Vagina (tissue), 2 donors: ENCODE measurements at regions not wholly inside any gene's neighbourhood (a gene's known extent, or its start where the extent isn't known, plus 50 kb on each side); places are given as distances from the start of the nearest gene placed in this dataset.

ENCODE experiments used
- POLR2A ChIP-seq, 2 donors: fragments of 450-650 bp; IDR thresholded peaks; one replicate each; pipeline ENCODE4 v1.6.1; 2017; ENCODE audit warnings: antibody characterized with exemption in 2 of 2, mild to moderate bottlenecking in 2 of 2, moderate library complexity in 2 of 2
- TF ChIP-seq, protein P1 (sequence below), 3 experiments: fragments of 450-650 bp in 2 of 3; fragments of 200-600 bp in 1 of 3; sonication (generic) in 1 of 3; IDR thresholded peaks; one replicate each; pipeline ENCODE4 v1.5.1; 2017 to 2019; ENCODE audit warnings: antibody characterized with exemption in 3 of 3, mild to moderate bottlenecking in 2 of 3, moderate library complexity in 2 of 3

DNA sequence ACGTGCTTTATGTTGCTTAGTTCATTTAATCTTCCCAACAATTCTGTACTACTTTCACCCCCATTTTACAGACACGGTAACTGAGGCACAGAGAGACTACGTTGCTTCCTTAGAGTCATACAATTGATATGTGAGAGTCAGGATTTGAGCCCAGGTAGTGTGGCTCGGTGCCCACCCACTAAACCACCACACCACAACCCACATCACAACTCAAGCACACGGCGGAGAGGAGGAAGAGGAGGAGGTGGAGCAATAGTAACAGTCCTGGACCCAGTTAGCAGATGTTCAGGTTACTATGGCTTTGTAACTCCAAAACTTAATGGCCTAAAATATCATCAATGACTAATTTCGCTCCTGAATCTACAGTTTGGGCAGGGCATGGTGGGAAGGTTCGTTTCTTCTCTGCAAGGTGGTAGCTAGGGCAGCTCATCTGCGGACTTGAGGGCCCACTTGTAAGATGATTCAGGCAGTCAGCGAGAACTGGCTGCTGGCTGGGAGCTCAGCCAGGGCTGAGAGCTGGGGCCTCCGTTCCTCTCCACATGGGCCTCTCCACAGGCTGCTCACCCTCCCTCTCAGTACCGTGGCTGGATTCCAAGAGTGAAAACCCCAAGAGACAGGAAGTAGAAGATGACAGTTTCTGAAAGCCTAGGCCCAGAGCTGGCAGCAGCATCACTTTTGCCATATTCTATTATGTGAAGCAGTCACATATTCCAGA, 167.1 kb downstream of the ZFP36L2 start:
- TF ChIP-seq, protein P1, sequence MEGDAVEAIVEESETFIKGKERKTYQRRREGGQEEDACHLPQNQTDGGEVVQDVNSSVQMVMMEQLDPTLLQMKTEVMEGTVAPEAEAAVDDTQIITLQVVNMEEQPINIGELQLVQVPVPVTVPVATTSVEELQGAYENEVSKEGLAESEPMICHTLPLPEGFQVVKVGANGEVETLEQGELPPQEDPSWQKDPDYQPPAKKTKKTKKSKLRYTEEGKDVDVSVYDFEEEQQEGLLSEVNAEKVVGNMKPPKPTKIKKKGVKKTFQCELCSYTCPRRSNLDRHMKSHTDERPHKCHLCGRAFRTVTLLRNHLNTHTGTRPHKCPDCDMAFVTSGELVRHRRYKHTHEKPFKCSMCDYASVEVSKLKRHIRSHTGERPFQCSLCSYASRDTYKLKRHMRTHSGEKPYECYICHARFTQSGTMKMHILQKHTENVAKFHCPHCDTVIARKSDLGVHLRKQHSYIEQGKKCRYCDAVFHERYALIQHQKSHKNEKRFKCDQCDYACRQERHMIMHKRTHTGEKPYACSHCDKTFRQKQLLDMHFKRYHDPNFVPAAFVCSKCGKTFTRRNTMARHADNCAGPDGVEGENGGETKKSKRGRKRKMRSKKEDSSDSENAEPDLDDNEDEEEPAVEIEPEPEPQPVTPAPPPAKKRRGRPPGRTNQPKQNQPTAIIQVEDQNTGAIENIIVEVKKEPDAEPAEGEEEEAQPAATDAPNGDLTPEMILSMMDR (IDR thresholded peaks at IDR 0.05), result no peak
- TF ChIP-seq POLR2A (IDR thresholded peaks at IDR 0.05), result no peak
